NB4 (cell line): ENCODE measurements at regions not wholly inside any gene's neighbourhood (a gene's known extent, or its start where the extent isn't known, plus 50 kb on each side); places are given as distances from the start of the nearest gene placed in this dataset.

Experiments used
- DNase-seq: peaks from one replicate; pipeline ENCODE4 v3.0.0; 2010; ENCODE audit warnings: low read depth
- H3K4me3 ChIP-seq: one replicate; pipeline ENCODE4 v1.5.1; 2011; ENCODE audit warnings: mild to moderate bottlenecking, low read depth, low read length, moderate library complexity
- CTCF ChIP-seq: IDR thresholded peaks from one replicate; pipeline ENCODE4 v1.5.1; 2012; ENCODE audit warnings: low read depth, low read length
- MAX ChIP-seq: IDR thresholded peaks from 2 replicates; pipeline ENCODE4 v1.6.1; 2011; ENCODE audit warnings: low read depth, low read length
- MYC ChIP-seq: IDR thresholded peaks from 2 replicates; pipeline ENCODE4 v1.6.1; 2011; ENCODE audit warnings: low read depth, low read length
- POLR2A ChIP-seq: IDR thresholded peaks from 2 replicates; pipeline ENCODE4 v1.6.1; 2011; ENCODE audit warnings: mild to moderate bottlenecking; ENCODE audit not compliant: insufficient read length; ENCODE audit errors: extremely low read depth

GRCh38 chr7:16991551-16991950, 109.8 kb upstream of the AGR3 start:
- DNase-seq: no peak
- no peak overlapping the region for H3K4me3 ChIP-seq

GRCh38 chr7:16993543-16993942, 111.8 kb upstream of the AGR3 start:
- DNase-seq: no peak
- TF ChIP-seq MYC (no peak), CTCF (no peak), MAX (no peak), POLR2A (no peak)
- no peak overlapping the region for H3K4me3 ChIP-seq

More at GRCh38 chr7:16991551-16991950, 109.8 kb upstream of the AGR3 start:
- TF ChIP-seq POLR2A (no peak), MYC (no peak), MAX (no peak), CTCF (no peak)

- H3K4me3 ChIP-seq: no peak overlapping the region
- no peak for DNase-seq
- TF ChIP-seq MYC (no peak), CTCF (no peak), POLR2A (no peak), MAX (no peak)
These were observed 116.8 kb upstream of the AGR3 start for GRCh38 chr7:16998481-16999051.

GRCh38 chr7:16999541-17000267, 117.9 kb upstream of the AGR3 start:
- TF ChIP-seq CTCF (no peak), MYC (no peak), POLR2A (no peak), MAX (no peak)
- DNase-seq: peak; percentile 40
- no peak overlapping the region for H3K4me3 ChIP-seq

GRCh38 chr7:17005271-17005670, 123.5 kb upstream of the AGR3 start:
- TF ChIP-seq MAX (no peak), MYC (no peak), CTCF (no peak), POLR2A (no peak)

More at GRCh38 chr7:17005271-17005670, 123.5 kb upstream of the AGR3 start:
- no peak for DNase-seq
- no peak overlapping the region for H3K4me3 ChIP-seq
